ENCODE measurements at regions not wholly inside any gene's neighbourhood (a gene's known extent, or its start where the extent isn't known, plus 50 kb on each side); places are given as distances from the start of the nearest gene placed in this dataset.

GRCh38 chr7:159249671-159250070, 105.0 kb upstream of the VIPR2 start:
- TF ChIP-seq POLR2A (IDR thresholded peaks at IDR 0.05) = no peak
- TF ChIP-seq, protein P1, sequence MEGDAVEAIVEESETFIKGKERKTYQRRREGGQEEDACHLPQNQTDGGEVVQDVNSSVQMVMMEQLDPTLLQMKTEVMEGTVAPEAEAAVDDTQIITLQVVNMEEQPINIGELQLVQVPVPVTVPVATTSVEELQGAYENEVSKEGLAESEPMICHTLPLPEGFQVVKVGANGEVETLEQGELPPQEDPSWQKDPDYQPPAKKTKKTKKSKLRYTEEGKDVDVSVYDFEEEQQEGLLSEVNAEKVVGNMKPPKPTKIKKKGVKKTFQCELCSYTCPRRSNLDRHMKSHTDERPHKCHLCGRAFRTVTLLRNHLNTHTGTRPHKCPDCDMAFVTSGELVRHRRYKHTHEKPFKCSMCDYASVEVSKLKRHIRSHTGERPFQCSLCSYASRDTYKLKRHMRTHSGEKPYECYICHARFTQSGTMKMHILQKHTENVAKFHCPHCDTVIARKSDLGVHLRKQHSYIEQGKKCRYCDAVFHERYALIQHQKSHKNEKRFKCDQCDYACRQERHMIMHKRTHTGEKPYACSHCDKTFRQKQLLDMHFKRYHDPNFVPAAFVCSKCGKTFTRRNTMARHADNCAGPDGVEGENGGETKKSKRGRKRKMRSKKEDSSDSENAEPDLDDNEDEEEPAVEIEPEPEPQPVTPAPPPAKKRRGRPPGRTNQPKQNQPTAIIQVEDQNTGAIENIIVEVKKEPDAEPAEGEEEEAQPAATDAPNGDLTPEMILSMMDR (IDR thresholded peaks at IDR 0.05) = no peak
- no peak for TF ChIP-seq EP300 (IDR thresholded peaks at IDR 0.05)
- TF ChIP-seq POLR2AphosphoS5 (IDR thresholded peaks at IDR 0.05) = no peak

GRCh38 chr7:159247910-159248309, 103.2 kb upstream of the VIPR2 start:
- Histone ChIP-seq H3K4me3 (no peak overlapping the region), H3K36me3 (no peaks in the 10 kb centered on the region), H3K27ac (no peak overlapping the region), H3K9me3 (no peaks in the 10 kb centered on the region), H3K27me3 (no peaks in the 10 kb centered on the region), H3K4me1 (no peaks in the 10 kb centered on the region)
- TF ChIP-seq, protein P1 (IDR thresholded peaks at IDR 0.05) = no peak
- no peak for TF ChIP-seq EP300 (IDR thresholded peaks at IDR 0.05)
- no peak for TF ChIP-seq POLR2AphosphoS5 (IDR thresholded peaks at IDR 0.05)
- no peak for TF ChIP-seq POLR2A (IDR thresholded peaks at IDR 0.05)
- DNase-seq = no peak
- intact Hi-C loops (cut with DNase I) = no loop called here
- 77 to 84% methylated on average over 2 of the region's 2 CpGs for WGBS, 2 donors

More at GRCh38 chr7:159249671-159250070, 105.0 kb upstream of the VIPR2 start:
- Histone ChIP-seq H3K27ac (no peak overlapping the region), H3K4me1 (no peaks in the 10 kb centered on the region), H3K36me3 (no peaks in the 10 kb centered on the region), H3K9me3 (no peaks in the 10 kb centered on the region), H3K4me3 (no peak overlapping the region), H3K27me3 (no peaks in the 10 kb centered on the region)
- WGBS, 2 donors = 58 to 67% methylated on average over 6 of the region's 6 CpGs
- intact Hi-C loops (cut with DNase I) = no loop called here
- no peak for DNase-seq

- no peak overlapping the region for H3K4me3 ChIP-seq
- H3K36me3 ChIP-seq = no peaks in the 10 kb centered on the region
- WGBS, 2 donors = 29 to 43% methylated on average over 2 of the region's 2 CpGs
- no peaks in the 10 kb centered on the region for H3K4me1 ChIP-seq
- H3K27ac ChIP-seq = no peak overlapping the region
- TF ChIP-seq, protein P1 (IDR thresholded peaks at IDR 0.05) = no peak
- TF ChIP-seq EP300 (IDR thresholded peaks at IDR 0.05) = no peak
- no peaks in the 10 kb centered on the region for H3K9me3 ChIP-seq
- intact Hi-C loops (cut with DNase I) = no loop called here
- DNase-seq = no peak
- no peaks in the 10 kb centered on the region for H3K27me3 ChIP-seq
These were observed 102.2 kb upstream of the VIPR2 start for GRCh38 chr7:159246702-159247480.

GRCh38 chr7:159240962-159241361, 96.3 kb upstream of the VIPR2 start:
- Histone ChIP-seq H3K4me1 (no peaks in the 10 kb centered on the region), H3K4me3 (no peak overlapping the region), H3K27me3 (no peaks in the 10 kb centered on the region), H3K27ac (no peak overlapping the region), H3K9me3 (no peaks in the 10 kb centered on the region), H3K36me3 (no peaks in the 10 kb centered on the region)
- TF ChIP-seq POLR2A (IDR thresholded peaks at IDR 0.05) = no peak
- TF ChIP-seq EP300 (IDR thresholded peaks at IDR 0.05) = no peak
- TF ChIP-seq, protein P1 (IDR thresholded peaks at IDR 0.05) = no peak
- TF ChIP-seq POLR2AphosphoS5 (IDR thresholded peaks at IDR 0.05) = no peak
- intact Hi-C loops (cut with DNase I) = no loop called here
- WGBS, 2 donors = 72 to 92% methylated on average over 4 of the region's 4 CpGs
- no peak for DNase-seq

- Histone ChIP-seq H3K27me3 (no peaks in the 10 kb centered on the region), H3K4me3 (no peak overlapping the region), H3K36me3 (no peaks in the 10 kb centered on the region), H3K4me1 (no peaks in the 10 kb centered on the region), H3K27ac (no peak overlapping the region), H3K9me3 (no peaks in the 10 kb centered on the region)
- no peak for DNase-seq
- intact Hi-C loops (cut with DNase I) = no loop called here
- TF ChIP-seq, protein P1 (IDR thresholded peaks at IDR 0.05) = no peak
- TF ChIP-seq POLR2A (IDR thresholded peaks at IDR 0.05) (no peak), POLR2AphosphoS5 (IDR thresholded peaks at IDR 0.05) (no peak), EP300 (IDR thresholded peaks at IDR 0.05) (no peak)
These were observed 94.4 kb upstream of the VIPR2 start for GRCh38 chr7:159239028-159239427.
